Hypothalamus (tissue), 51 donors: ENCODE measurements at regions not wholly inside any gene's neighbourhood (a gene's known extent, or its start where the extent isn't known, plus 50 kb on each side); places are given as distances from the start of the nearest gene placed in this dataset.

Experiments
- DNase-seq, 51 donors: peaks; one replicate each; lab custom pipeline; 2025; lab: John Stamatoyannopoulos, UW

GRCh38 chr4:10181745-10182445 lies 65.3 kb upstream of the WDR1 start:
- DNase-seq, result no peak

GRCh38 chr4:10180927-10181744 lies 64.5 kb upstream of the WDR1 start:
- no peak for DNase-seq

DNA sequence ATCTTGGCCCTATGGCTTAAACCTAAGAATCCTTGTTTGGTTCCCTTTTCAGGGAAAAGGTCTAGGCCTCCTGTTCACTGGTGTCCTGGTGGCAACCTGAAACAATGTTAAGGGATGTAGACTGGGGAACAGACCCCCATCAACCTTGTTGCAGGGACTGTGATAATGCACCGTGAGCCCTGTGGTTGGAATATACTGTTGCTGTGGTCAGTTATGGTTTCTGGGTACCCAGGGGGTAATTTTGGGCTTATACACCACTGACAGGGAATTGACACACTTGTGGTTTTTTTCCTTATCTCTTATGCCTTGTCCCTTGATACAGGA lies 64.0 kb upstream of the WDR1 start:
- no peak for DNase-seq

GRCh38 chr4:10179957-10180602 lies 63.5 kb upstream of the WDR1 start:
- no peak for DNase-seq

DNA sequence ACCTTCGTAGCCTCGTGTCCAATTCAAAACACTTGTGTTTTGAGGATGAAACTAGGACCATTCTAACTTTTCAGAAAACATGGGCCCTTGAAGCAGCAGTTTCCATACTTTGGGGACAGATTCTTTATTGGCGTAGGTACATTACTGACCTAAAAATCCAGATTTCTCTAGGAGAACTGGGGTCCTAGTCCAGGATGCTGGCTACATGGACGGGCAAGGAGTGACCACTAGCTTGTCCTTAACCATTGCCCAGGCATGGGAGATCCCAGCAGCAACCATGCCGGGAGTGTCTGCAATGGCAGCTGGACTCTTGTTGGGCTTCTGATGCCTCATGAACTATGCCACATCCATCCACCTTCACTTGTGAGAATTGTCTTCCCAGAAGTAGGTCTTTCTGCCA lies 62.2 kb upstream of the WDR1 start:
- no peak for DNase-seq

DNA sequence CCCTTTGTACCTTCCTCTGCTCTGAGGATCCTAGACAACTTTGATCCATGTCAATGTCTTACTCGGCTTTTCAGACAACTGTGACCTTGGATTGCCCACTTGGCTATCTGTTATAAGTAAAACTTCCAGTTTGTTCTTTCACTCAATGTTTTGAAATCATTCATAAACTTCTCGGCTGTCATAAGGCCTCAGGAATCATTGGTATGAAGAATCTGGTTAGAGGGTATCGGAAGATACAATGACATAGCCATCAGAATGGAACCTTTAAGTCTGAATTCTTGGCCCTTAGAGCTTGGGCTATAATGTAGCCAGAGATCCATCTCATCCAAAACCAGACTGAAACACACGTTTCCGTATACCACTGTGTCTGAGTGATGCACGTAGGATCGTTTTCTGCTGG lies 59.0 kb upstream of the WDR1 start:
- DNase-seq, result no peak

DNA sequence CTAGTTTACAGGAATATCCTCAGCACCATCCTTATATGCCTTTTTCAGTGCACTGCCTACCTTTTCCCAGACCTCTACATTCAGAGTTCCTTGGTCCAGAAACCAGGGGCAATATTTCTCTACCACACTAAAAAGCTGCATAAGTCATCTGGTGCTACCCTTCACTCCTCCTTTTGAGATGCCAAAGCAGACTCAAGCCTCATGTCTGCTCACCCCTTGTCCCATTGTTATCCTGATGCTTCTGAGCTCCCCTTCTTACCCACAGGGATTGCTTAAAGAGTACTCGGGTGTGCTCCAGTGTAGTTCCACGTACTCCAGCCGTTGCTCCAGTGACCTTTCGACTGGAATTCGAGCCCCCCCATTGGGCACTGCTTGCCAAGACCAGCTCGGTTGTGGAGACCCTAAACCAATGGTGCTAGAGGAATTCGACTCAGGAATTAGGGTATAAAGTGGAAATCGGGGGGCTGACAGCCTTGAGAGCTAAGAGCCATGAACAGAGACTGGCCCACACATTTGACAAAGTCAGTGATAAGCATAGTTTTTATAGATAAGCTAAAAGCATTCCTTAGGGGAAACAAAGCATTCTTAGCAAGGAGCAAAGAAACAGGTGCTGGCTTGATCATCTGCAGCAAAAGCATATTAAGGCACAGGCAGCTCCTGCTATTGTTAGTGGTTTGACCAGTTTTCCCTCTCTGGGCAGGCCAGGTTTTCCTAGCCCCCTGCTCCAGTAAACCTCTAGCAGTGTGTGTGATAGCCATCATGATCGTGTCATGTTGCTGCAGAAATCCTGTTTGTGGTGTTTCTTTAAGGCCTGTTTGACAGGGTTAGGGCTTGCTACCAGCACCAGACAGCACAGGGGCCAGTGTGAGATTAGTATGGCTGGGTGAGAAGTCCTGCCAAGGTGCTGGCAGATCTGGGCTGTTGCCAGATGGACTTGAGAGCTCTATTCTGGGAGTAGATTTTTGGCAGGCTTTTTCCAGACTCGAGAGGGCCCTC lies 57.5 kb upstream of the WDR1 start:
- no peak for DNase-seq

- DNase-seq, result peak in 2 of 51 donors; percentile 1 to 7
These were observed 56.6 kb upstream of the WDR1 start for GRCh38 chr4:10173037-10173753.

DNA sequence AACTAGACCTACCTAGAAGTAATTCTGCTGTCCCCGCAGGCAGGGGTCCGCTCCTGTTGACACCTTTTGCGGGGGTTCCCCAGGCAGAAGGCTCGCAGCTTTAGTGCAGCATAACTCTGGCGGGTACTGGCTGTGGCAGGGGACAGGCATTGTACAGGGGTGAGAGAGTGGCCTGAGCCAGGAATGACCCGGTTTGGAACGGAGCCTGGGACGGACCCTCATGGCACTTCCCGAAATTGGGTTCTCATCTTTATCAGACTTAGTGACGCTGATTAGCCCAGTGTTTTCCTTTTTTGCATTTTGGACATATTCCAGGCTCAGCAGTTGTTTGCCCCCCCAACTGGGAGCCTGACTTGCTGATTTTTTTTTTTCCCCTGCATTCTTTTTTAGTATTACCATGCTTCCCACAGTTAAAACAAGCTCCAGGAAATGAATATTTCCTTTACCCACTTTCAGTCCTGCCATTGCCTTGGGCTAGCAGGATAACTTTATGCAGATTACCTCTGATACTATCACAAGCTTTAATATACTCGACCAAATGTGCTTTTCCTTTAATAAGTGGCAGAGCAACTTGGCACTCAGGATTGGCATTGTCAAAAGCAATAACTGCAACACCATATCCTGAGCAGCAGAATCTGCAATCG lies 55.8 kb upstream of the WDR1 start:
- DNase-seq, result no peak

DNA sequence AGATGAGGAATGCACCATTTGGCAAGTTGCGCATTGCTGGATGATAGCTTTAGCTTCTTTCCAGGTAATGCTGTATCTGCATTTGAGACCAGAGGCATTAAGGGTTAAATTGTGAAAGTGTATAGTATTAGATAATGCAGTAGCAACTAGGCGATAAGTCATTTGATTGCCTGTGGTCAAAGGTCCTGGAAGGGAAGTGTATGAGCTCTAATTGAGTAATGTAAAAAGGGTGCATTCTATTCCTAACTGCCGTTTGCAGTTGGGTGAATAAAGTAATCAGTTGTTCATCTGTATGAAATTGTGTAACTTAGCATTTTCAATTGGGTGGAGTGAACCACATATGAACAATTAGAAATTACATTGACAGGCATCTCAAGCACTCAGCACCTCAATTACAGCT lies 54.5 kb upstream of the WDR1 start:
- DNase-seq, result no peak

DNA sequence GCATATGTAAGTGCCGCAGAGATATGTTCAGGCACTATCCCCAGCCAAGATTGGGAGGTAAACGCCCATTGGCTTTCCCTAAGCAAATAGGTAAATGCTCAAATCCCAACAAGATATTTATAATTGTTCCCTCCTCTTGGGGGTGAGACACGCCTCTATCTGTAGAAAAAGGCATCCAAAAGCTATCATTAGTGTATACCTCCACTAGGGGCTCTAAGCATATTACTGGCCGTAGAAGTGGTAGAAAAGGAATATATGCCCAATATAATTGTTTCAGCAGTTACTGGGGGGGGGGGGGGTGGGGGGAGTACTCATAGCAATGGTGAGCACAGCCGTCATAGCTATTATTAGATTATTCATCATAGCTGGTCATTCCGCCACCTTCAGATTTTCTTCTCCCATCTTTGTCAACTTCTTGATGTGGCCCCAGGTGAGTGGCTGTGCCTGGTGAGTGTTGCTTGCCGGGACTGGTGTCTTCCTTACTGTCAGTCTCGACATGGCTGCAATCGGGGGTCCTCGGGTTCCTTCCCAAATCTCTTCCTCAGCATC lies 53.3 kb upstream of the WDR1 start:
- no peak for DNase-seq

DNA sequence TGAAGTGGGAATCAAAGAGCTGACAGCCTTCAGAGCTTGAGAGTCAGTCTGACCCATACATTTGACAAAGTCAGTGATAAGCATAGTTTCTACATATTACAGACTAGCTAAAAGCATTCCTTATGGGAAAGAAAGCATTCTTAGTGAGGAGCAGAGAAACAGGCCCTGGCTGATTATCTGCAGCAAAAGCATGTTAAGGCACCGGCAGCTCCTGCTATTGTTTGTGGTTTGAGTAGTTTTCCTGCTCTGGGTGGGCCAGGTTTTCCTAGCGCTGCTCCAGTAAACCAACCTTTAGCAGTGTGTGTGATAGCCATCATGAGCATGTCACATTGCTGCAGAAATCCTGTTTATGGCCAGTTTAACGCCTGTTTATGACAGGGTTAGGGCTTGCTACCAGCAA lies 51.6 kb upstream of the WDR1 start:
- no peak for DNase-seq

- DNase-seq, result no peak
These were observed 50.6 kb upstream of the WDR1 start for GRCh38 chr4:10167201-10167600.
